Right ventricle myocardium superior (tissue), 1 donor: ENCODE measurements at regions not wholly inside any gene's neighbourhood (a gene's known extent, or its start where the extent isn't known, plus 50 kb on each side); places are given as distances from the start of the nearest gene placed in this dataset.
"Not testable (repeated sequence)": the region's sequence is repeated elsewhere in the genome, so short reads cannot be mapped to it uniquely, and the experiment has no call there.

Source experiments
- ATAC-seq: fragments of 200-7000 bp; cut with Tn5 transposase; one replicate; pipeline ENCODE4 v1.9.1; 2020; ENCODE audit warnings: mild to moderate bottlenecking; ENCODE audit not compliant: poor library complexity
- DNase-seq: peaks from one replicate; pipeline ENCODE4 v3.0.0-alpha.2; 2020
- intact Hi-C: fragments of 100-400 bp; cut with DNase I; formaldehyde crosslinking; loops from one replicate; pipeline ENCODE4 v1.11.2; 2022
- donor health status: DM: no; HTN: yes; CAD: no; lungs with severe emphysema.

DNA sequence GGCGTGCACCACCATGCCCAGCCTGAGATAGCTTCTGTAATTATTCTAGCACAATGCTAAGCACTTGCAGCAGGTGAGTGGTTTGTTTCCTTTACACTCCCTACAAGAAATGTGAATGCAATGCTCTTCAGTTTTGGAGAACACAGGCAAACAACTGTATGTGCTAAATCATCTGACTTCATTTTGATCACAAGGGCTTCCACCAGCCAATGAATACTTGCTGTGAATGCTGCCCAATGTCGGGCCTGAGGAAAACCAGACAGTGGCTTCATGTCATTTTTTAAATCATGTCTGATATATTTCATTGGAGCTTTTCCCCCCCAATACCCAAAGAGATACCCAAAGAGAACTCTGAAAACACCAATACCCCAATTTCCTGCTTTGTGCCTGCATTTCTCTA, 155.6 kb upstream of the XPO1 start:
- no peak for DNase-seq
- intact Hi-C loops = loop anchor here (2.0 to 10.0 kb wide), 2 partner anchors 69 to 159 kb away; partner anchors contain the start of gene XPO1
- ATAC-seq = no peak

DNA sequence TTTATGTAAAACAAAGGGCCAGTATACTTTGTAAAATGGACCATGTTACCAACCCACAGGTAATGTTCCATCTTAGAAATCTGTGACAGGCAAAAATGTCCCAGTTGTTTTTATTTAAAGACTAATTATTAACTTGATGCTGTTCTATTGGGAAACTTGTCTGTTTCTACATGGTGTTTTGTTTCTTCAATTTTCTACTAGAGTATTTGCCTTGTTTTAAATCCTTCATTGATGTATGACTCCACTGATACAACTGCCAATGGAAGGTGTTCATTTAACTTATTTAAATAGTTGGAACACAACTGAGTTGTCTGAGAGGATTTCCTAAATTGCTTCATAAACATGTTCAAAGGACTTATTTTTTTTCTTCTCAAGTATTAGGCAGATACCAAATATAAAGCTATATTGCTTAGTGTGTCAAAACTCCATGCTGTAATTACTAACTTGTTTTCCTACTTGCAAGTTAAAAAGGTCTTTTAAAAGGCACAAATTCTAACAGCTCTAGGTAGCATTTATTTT, 152.0 kb upstream of the XPO1 start:
- intact Hi-C loops = loop anchor here (10.0 kb wide), 1 partner anchor 155 kb away; the partner anchor contains the start of gene XPO1
- DNase-seq (no peak), ATAC-seq (no peak)

DNA sequence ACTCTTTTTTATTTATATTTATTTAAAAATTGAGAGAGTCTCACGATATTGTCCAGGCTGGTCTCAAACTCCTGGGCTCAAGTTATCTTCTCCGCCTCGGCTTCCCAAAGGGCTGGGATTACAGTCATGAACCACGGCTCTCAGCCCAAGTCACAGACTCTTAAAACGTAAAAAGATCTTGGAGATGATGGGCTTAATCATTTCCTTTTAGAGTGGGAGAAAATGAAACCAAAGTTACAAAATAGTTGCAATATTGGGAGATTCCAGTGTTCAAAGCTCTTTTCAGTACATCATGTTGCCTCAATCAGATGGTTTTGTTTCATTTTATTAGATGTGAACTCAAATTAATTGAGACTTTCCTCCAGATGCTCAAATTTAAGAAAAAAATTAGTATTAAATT, 151.4 kb upstream of the XPO1 start:
- ATAC-seq = no peak
- intact Hi-C loops = no loop called here
- no peak for DNase-seq

DNA sequence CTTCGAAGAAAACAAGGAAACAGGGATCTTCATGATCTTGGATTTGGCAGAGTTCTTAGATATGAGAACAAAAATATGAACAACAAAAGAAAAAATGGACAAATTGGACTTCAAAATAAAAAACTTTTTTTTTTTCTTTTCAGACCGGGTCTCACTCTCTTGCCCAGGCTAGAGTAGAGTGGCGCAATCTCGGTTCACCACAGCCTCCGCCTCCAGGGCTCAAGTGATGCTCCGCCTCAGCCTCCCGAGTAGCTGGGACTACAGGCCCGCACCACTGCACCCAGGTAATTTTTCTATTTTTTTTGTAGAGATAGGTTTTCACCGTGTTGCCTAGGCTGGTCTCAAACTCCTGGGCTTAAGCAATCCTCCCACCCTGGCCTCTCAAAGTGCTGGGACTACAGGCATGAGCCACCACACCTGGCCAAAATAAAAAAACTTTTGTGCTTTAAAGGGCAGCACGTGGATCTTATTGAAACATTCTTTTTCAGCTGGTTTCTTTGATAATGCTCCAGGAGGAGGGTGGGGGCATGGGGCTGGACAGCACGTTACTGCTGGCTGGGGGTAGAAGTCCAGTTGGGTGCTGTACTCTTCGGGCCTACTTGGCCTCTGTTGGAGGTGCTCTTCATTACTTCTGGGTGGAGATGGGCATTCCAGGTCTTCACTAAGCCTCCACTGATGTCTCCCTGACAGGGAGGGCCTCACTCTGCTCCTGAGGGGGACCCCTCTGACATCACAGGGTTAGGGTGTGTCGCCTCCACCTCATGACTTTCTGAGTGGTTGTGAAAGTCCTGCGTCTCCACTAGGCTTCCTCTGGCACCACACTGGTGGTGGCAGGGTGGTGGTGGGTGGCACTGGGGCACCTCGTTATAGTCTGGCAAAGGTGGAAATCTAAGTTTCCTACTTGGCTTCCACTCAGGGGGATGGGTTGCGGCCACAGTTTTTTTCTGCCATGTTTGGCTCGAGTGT, 150.5 kb upstream of the XPO1 start:
- intact Hi-C loops = no loop called here
- ATAC-seq = no peak

GRCh38 chr2:61679096-61679495, 140.9 kb upstream of the XPO1 start:
- ATAC-seq = no peak
- no peak for DNase-seq
- intact Hi-C loops = no loop called here

More for the DNA sequence above, 150.5 kb upstream of the XPO1 start:
- DNase-seq = no peak

GRCh38 chr2:61677942-61678341, 139.8 kb upstream of the XPO1 start:
- intact Hi-C loops = no loop called here
- ATAC-seq (no peak), DNase-seq (no peak)

GRCh38 chr2:61677306-61677705, 139.2 kb upstream of the XPO1 start:
- no peak for DNase-seq

DNA sequence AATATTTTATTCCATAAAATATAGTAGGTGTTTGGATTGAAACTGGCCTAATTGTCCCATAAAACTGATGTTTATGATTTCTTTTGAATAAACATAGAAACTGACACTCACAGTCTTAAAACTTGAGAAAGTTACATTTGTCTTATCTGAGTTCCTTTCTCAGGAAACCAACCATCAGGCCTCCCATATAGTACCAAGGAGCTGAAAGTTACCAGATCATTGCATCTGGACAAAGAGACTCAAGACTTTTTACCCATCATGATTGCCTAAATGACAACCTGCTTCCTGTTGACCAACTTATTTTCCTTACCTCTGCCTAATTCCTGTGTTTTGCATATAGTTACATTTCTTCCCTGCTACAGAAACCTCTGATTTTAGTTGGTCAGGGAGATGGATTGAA, 137.0 kb upstream of the XPO1 start:
- ATAC-seq = no peak
- intact Hi-C loops = no loop called here
- DNase-seq = no peak

More at GRCh38 chr2:61677306-61677705, 139.2 kb upstream of the XPO1 start:
- intact Hi-C loops = no loop called here
- ATAC-seq = no peak

DNA sequence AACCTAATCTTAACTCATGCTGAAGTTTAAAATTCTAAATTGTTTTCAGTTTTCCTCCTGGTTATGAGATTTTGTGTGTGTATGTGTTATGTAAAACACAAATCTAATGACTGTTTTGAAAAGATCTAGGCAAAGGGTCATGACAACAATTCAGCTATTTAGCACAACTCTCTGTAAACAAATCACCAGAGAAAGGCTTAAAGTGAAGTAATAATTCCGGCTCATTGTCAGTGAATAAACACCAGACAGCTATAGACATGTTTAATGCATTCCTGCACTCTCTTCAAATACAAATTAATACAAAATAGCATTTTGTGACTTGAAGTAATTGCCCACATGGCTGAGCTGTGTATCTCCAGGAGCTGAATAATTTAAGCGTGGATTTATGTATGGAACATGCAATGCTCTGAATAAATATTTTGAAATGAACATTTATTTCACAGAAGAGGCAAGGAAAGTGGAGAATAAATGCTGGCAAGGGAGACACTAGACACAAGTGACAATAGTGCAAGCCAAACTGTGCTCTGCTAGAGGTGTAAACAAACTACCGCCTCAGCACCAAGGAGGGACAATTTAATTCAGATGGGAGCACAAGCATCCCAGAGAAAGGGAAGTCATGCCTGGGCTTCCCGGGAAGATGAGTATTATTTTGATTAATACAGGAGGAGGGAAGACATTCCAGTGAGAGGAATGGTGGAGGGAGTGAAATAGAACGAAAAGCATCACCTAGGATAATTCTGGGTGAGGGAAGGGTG, 133.6 kb upstream of the XPO1 start:
- ATAC-seq (peak; percentile 60), DNase-seq (no peak)
- intact Hi-C loops = no loop called here

- intact Hi-C loops = no loop called here
- ATAC-seq = peak; percentile 93
- DNase-seq = peak; percentile 66
Observed at GRCh38 chr2:61670591-61671501, 132.7 kb upstream of the XPO1 start.

DNA sequence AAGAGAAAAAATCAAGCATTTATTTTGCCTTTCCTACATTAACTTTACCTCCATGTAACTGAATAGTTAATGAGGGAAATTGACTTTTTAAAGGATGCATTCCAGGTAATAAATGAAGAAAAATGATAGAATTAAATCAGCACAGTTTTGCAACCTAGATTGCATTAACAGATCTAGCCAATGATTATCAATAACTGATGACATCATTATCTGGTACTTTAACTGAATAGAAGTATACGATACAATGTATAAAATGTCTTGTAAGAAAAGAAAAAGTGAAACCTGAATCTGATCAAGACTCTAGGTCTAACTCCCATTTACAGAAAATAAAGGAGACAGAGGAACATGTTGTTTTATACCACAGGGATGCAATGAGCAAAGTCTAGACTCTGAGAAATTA, 126.0 kb upstream of the XPO1 start:
- intact Hi-C loops = no loop called here
- no peak for ATAC-seq

DNA sequence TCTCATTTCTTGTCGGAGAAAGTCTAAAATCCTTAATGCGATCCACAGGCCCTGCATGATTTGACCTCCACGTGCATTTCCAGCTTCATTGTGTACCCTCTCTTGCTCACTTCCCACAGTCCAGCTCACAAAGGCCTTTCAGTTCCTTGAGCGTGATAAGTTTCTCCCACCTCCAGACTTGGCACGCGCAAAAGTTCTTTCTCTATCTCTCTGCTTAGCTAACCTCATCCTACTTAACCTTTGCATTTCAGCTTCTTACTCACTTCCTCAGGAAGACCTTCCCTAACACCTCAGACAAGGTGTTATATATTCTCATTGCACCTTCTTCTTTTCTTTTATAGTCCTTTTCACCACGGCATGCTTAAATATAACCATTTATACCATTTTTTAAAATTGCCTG, 124.8 kb upstream of the XPO1 start:
- no peak for DNase-seq
- ATAC-seq = no peak
- intact Hi-C loops = no loop called here

More for the DNA sequence above, 126.0 kb upstream of the XPO1 start:
- no peak for DNase-seq

GRCh38 chr2:61660511-61661388, 122.6 kb upstream of the XPO1 start:
- intact Hi-C loops = no loop called here
- DNase-seq (peak; percentile 45), ATAC-seq (peak; percentile 92)

DNA sequence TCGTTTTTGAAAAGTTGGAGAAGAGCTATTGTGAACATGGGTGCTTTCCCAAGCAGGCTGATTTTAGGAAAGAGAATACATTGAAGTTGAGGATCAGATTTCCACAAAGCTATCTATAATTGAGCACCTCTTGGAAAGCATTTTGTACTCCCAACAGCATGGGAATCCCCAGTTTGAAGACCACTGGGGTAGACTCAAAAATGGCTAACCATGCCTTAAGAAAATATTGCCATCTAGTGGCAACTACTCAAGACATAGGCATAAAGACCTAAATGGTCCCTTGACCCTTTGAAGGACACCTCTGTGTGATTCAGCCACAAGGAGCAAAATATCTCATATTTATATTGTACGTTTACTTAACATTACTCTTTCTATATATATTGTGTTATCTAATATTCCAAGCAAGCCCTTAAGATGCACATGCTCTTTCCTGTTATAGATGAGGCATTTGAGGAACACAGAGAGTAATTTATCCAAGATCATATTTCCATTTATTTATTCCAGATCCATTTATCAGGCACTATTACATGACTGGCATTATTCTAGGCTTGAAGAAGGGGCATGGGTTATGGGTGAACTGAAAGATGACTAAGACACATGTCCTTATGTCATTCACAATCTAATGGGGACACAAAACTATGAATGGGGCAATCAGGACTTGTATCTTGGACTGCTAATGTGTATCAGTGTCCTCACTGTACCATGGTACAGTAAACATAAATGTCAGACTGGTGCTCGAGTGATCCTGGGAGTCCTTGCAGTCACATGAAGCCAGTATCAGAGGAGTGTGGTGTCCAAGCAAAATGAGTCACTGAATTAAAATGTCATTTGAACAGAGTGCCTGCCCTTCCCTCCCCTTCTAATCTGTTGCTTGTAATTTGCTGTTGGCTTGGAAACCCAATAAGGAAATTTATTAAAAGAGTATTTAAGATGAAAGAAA, 121.0 kb upstream of the XPO1 start:
- intact Hi-C loops = no loop called here
- no peak for DNase-seq
- ATAC-seq = peak; percentile 91

DNA sequence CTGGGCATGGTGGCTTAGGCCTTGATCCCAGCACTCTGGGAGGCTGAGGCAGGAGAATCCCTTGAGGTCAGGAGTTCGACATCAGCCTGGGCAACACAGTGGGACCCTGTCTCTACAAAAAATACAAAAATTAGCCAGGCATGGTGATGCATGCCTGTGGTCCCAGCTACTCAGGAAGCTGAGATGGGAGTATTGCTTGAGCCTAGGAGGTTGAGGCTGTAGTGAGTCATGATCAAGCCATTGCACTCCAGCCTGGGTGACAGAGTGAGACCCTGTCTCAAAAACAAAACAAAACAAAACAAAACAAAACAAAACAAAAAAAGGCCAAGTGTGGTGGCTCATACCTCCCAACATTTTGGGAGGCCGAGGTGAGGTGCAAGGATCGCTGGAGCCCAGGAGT, 111.8 kb upstream of the XPO1 start:
- ATAC-seq, DNase-seq, intact Hi-C loops: not testable (repeated sequence)

DNA sequence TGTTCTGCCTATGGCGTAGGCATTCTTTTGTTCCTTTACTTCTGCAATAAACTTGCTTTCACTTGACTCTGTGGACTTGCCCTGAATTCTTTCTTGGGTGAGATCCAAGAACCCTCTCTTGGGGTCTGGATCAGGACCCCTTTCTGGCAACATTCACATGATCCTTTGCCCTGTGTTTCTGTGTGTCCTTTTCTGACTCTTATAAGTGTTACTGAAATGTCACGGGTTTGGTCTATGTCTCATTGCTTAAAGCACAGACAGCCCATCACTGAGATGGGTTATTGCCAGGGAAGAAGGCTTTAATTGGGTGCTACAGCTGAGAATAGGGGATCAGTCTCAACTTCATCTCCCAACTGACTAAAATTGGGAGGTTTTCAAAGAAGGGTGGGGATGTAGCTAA, 110.9 kb upstream of the XPO1 start:
- DNase-seq = no peak
- intact Hi-C loops = no loop called here
- ATAC-seq = no peak
